ENCODE measurements at regions not wholly inside any gene's neighbourhood (a gene's known extent, or its start where the extent isn't known, plus 50 kb on each side); places are given as distances from the start of the nearest gene placed in this dataset.
A peak's percentile ranks its signal among the peaks of the same experiment; 100 is the strongest.
"Not testable (repeated sequence)": the region's sequence is repeated elsewhere in the genome, so short reads cannot be mapped to it uniquely, and the experiment has no call there.

DNA sequence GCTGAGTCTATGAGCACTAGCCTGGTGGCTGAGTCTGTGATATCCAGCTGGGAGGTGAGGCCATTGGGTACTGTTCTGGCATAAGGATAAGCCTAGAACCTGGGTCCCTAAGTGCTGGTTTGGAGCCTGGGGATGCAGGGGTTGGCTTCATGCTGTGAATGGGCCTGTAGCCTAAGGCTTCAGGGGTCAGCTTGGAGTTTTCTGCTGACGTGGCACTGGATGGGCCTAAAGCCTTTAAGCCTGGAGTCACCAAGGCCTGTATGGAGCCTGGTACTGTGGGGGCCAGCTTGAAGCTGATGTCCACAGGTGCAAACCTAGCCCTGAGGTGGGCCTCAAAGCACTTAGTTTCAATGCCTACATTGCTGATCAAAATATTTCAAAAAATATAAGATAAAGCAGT lies 979.6 kb upstream of the POU3F4 start:
- no peak for DNase-seq (ENCODE audit: low read depth)

DNA sequence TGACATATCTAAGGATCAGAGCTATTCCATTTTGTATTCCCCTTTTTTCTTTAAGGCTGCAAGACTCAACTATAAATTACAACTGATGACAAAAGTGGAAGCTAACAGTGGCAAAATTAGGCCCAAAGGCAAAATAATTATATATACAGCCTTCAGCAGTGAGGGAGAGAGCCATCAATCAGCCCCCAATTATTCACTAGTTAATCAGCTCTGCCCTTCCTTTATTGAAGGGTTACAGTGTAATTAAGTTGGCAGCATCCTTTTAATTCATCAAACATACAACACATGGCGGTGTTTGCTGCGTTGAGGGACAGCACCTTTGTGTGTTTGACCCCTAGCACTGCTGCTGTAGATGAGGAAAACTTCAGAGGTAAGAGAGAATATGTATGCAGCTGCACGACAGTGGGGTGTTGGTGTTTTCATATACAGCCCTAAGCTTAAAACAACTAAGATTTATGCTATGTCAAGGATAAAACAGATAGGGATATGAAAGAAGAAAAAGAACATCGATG lies 973.9 kb upstream of the POU3F4 start:
- no peak for DNase-seq (ENCODE audit: low read depth)

DNA sequence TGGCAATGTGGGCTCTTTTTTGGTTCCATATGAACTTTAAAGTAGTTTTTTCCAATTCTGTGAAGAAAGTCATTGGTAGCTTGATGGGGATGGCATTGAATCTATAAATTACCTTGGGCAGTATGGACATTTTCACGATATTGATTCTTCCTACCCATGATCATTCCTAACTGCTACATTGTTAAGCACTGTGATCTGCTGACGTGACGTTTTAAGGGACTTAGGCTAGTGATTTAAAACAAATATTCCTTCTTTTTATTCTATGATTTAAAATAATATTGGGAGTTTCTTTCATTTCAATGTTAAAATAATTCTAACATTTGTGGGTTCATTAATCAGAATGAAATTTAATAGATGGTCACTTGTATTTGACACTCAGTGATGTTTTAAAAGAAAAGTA lies 970.9 kb upstream of the POU3F4 start:
- DNase-seq (ENCODE audit: low read depth): not testable (repeated sequence)

DNA sequence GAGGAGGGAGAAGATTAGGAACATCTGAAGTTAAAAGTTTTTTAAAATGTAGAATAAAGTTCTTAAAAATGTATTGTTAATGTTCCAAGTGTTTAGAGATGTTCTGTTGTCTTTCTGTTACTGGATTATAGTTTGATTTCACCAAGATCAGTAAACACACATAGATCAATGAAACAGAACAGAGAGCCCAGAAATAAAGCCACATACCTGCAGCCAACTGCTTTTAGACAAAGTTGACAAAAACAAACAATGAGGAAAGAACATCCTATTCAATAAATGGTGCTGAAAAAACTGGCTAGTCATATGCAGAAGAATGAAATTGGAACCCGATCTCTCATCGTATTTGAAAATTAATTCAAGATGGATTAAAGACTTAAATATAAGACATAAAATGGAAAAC lies 966.3 kb upstream of the POU3F4 start:
- no peak for DNase-seq (ENCODE audit: low read depth)

DNA sequence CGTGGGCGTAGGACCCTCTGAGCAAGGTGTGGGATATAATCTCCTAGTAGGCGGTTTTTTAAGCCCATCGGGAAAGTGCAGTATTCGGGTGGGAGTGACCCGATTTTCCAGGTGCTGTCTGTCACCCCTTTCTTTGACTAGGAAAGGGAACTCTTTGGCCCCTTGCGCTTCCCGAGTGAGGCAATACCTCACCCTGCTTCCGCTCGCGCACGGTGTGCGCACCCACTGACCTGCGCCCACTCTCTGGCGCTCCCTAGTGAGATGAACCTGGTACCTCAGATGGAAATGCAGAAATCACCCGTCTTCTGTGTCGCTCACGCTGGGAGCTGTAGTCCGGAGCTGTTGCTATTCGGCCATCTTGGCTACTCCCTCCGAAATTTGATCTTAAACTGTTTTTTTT lies 955.9 kb upstream of the POU3F4 start:
- not testable (repeated sequence) for DNase-seq (ENCODE audit: low read depth)

DNA sequence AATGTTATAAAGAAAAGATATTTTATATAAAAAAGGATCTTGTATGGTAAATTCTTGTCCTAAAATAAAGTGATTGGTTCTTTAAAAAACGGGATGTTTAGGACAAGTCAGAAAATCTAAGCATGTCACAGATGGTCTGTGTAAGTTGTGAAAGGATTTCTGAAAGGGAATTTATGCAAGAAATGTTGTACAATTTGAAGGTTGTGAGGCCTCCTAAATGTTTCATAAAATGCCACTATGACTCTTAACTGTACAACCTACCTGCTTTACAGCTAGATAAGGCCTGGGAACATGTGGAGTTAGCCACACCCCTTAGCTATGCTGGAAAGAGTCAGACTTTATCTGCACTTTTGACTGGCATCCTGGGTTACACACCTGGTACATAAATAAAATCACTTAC lies 951.5 kb upstream of the POU3F4 start:
- DNase-seq (ENCODE audit: low read depth): no peak

DNA sequence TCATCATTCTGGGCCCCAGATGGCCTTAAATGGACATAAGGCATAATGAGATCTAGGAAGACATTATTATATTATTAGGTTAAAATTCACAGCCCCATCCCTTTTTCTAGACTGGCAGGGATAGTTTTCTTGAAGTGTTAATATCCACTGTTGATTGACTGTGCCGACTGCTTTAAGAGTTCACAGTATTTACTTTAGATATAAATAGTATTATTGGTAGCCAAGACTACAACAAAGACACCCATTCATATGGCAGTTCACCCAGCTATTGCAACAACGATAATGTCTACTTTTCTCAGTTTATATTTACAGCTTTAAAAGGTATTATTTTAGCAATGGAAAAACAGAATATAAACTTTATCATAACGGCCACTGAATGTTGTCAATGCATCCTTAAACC lies 922.2 kb upstream of the POU3F4 start:
- no peak for DNase-seq (ENCODE audit: low read depth)

DNA sequence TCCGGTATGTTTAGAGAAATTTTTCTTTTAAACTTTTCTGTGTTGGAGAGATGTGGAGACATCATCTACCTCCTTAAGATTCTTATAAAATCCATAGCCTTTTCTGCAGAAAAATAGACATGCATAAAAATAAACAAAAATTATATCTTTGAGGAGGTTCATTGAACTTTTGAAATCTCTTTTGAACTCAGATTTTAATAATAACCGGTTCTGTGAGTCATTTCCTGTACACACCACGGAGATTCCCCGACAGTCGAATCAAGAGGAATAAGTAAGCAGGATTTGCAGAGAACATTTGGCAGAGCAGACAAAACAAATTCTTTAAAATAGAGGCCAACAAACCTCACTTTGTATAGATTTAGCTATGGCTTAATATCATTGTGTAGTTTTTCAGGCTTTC lies 918.7 kb upstream of the POU3F4 start:
- DNase-seq (ENCODE audit: low read depth): peak; percentile 3

DNA sequence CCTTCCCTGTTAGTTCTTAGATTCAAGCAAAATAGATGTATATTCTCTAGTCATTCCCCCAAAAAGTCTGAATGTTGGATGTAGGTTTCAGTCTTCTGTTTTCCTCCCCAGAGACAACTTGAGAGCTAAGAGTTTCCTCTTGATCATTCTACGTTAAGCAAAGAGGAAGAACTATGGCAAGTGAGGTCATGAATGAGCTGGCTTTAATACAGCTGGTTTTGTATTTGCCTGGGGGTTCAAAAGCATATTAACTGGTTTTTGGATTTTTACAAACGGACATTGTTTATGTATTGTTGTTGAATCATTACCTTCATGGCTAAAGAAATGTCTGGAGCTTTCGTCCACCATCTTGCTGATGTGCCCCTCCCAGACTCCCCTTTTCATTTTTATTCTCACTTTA lies 916.7 kb upstream of the POU3F4 start:
- DNase-seq (ENCODE audit: low read depth): no peak

DNA sequence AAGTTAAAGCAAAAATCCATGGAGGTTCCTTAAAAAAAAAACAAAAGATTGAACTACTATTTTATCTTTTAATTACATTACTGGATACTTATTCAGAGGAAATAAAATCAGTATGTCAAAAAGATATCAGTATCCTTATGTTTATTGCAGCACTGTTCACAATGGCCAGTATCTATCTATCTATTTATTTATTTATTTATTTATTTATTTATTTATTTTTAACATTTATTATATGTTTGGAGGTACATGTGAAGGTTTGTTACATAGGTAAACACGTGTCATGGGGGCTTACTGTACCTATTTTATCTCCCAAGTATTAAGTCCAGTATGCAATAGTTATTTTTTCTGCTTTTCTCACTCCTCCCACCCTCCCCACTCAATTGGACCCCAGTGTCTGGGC lies 881.1 kb upstream of the POU3F4 start:
- DNase-seq (ENCODE audit: low read depth): no peak

DNA sequence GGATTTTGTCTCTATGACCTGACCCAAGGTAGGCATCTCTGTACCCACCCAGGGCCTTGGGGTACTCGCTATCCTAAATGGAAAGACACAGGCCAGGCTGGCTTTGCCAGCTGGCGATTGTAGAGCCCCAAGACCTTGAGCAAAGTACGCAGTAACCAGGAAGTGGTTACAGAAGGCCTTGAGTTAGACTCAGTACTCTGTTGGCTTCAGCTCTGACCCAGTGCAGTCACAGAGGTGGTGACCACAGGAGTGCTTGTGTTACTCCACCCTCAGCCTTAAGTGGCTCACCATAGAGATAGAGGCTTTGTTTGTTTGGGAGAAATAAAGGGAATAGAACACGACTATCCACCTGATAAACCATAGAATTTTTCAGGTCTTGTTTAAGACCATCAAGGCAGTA lies 880.5 kb upstream of the POU3F4 start:
- DNase-seq (ENCODE audit: low read depth): no peak

DNA sequence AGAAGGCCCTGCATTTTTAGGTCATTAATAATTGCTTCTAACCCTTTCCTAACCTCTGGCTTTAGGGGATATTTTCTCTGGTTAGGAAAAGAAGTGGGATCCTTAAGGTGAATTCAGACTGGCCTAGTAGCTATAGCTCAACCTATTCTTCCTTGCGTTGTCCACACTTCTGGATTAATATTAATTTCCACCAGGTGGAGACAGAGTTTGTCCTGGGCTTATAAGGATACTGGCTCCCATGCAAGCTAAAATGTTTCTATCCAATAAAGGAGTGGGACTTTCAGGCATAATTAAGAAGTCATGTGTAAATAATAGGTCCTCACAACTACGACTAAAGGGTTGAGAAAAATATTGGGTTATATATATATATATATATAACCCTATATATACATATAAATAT lies 860.0 kb upstream of the POU3F4 start:
- DNase-seq (ENCODE audit: low read depth): peak; percentile 4

DNA sequence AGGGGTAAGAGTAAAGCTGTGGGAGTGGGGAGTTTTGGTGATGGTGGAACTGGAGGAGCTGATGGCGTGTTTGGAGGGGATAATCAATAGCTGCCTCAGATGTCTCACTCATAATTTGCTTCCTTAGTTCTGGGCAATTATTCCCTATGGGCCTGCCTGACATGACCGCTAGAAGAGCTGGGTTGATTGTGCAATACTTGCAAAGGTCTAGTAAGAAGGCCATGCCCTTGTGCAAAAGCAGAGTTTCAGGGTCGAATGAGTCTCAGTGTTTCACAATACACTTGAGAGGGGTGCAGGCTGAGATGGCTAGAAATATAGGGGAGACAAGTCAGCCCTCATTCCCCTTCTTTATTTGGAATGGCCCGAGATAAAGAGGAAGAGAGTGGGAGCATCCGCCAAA lies 858.4 kb upstream of the POU3F4 start:
- no peak for DNase-seq (ENCODE audit: low read depth)

DNA sequence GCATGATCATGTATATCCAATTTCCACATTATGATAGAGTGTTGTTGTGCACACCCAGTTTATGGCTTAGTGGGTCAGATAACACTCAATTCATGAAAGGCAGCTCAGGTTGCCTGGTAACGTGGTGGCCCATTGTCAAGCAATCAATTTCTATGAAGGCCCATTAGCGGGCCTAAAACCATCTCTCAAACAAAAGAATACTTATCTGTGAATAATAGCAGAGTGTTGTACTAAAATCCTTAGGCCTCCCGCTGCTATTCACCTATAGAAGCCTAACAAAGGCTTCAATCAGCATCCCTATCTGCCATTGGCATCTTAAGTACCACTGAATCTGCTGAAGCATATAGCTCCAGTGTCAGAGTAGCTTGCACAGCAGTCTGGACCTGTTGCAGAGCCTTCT lies 849.6 kb upstream of the POU3F4 start:
- no peak for DNase-seq (ENCODE audit: low read depth)

DNA sequence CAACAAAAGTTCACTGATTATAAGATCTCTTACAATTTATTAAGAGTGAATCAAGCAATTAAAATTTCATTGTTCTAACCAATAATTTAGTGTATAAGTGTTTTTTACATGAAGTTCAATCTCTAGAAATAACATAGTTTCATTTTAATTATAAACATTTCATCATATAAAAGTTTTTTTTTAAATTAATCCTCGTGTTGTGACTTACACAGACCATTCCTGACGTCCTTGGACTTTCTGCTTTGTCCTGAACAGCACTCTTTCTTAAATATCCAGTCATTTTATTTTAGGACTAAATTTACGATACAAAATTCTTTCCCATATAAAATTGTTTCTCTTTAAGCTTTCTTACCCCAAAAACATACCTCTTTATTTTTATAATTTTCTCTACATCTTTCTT lies 841.7 kb upstream of the POU3F4 start:
- no peak for DNase-seq (ENCODE audit: low read depth)

DNA sequence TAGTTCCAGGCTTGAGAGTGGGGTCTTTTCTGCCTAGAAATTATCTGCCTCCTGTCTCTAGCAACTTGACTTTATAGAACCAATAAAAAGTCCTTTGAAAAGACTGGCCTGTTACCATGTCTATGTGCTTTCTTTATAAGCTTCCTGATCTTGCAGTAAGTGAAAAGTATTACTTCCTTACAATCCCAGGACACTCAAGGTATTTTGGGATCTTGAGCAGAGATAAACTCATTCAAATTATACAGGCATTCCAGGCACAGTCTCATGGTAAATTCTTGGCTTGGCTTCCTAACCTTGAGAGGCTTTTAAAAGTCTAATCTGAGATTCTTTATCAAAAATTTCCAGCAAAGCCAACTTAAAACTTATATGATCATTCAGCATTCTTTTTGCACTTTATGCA lies 833.0 kb upstream of the POU3F4 start:
- no peak for DNase-seq (ENCODE audit: low read depth)

DNA sequence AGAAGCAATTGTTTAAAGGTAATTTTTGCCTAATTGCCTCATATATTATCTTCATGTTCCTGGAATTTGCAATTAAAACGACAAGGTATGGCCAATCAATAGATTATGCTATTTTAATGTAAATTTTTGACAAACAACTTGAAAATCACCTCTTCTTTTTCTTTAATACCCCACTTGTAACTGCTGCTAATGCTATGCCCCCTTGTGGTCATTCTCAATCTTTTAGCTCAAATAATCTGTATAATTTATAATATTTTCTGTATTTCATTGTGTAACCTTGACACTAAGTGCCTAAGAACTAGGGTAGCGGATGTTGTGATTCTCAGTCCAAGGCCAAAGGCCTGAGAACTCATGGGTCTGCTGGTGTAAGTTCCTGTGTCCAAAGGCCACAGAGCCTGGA lies 831.7 kb upstream of the POU3F4 start:
- DNase-seq (ENCODE audit: low read depth): no peak

DNA sequence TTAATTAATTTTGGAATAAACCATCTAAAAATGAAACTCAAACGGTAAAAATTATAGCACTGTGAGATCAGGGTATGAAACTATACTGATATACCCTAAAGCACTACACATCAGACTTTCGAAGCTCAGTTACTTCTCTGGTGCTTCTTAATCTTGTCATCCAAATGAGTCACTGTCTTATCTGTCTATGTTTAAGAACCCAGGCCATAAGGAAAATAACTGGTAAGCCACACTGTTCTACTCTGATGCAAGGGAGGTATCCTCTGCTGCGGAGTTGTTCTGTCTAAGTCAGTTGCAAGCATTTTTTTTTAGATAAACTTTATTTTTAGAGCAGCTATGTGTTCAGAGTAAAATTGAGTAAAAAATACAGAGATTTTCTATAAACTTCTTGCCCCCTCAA lies 830.8 kb upstream of the POU3F4 start:
- no peak for DNase-seq (ENCODE audit: low read depth)

DNA sequence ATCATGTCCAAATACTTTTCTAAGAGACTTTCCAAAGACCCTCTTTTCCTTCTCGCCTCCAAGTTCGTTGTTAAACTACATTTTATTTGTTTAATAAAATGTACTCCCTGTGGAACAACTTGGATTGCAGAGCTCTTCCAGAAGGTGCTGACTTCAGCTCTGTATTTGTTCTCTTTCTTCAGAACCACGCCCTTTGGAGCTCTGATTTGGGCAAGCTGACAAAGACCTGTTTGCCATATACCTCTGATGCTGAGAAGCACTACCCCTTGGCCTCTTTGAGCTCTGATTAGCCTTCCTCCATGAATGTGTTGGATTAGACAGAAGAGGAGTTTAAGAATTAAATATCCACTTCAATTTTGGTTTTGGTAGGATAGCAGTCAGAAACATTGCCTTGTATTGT lies 815.1 kb upstream of the POU3F4 start:
- no peak for DNase-seq (ENCODE audit: low read depth)

DNA sequence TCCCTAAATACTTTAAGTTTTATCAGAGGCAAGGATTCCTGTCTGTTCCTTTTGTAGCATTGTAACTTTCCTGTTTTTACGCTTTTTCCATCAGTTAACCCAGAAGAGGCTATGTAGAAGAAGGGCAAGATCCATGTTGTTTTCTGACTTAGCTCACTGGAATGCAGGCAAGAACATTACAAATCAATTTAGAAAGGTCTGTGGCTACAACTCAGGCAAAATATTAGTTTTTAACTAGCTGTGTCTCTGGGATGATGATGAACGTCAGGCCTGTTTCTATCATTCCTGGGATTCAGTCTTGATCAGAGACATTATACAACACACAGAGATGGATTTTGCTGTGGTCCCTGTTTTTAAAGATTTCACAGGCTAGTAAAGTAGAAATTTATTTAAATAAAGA lies 813.0 kb upstream of the POU3F4 start:
- DNase-seq (ENCODE audit: low read depth): no peak

DNA sequence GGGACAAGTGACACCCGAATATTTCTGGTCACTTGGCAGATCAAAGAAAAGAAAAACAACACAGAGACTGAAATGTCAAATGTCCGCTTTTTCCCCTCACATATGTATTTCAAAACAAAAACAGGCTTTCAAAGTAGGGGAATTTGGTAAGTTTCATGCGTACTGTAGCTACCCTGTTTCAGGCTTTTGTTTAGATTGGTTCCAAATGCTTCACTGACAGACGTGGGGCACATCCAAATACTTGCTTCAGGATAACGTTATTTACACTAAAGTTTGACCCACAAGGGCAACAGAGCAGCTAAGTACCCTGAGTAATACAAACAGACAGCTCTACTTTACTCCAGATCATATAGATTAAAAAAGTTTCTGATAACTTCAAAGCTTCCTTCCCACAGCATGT lies 804.5 kb upstream of the POU3F4 start:
- no peak for DNase-seq (ENCODE audit: low read depth)

DNA sequence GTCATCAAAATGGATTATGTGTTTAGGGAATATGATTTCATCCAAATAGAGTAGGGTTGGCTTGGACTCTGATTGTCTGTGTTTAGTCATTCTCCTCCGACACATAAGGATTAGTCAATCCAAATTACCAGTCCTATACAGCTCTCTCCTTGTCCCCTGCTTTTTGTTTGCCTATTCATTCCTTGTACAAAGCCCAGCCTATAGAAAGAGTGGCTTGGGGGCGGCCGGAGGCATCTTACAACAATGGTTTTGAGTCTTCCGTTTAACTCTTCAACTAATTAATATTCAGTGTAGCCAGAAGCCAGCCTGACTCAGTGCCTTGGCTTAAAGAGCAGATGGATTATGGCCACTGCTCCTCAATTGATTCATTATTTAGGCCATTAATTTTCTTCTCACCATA lies 796.6 kb upstream of the POU3F4 start:
- no peak for DNase-seq (ENCODE audit: low read depth)

DNA sequence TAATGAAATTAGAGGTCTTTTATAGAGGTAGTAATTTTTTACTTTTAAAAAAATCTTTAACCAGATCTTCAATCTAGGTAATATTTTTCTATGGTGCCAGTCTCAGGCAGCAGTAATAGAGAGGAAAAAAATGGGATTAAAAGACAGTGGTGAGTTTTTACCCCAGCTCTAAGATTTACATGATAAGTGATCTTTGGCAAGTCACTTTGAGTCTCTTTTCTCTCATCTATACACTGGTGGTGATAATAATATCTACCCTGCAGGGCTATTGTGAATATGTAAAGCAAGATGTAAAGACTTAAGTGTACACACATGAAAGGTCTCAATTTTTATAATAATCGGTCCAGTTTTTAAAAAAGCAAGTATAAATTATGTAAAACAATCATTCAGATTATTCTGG lies 786.2 kb upstream of the POU3F4 start:
- DNase-seq (ENCODE audit: low read depth): no peak

DNA sequence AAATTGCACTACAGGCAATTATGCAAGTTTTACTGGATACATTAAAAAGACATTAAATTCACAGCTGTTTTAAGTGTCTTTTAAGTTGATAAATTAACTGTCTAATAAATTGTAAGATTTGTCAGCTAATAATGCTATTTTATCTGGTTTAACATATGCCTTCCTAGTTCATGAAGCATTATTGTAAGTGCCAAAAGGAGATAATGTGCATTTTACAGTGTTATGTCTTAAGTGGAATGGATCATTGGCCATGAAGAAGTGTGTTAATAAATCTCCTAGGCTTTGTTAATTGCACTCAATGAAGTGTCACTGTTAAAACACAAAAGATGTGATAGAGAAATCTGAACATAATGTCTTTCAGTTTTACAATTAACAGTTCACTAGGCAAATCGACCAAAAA lies 784.3 kb upstream of the POU3F4 start:
- DNase-seq (ENCODE audit: low read depth): no peak

DNA sequence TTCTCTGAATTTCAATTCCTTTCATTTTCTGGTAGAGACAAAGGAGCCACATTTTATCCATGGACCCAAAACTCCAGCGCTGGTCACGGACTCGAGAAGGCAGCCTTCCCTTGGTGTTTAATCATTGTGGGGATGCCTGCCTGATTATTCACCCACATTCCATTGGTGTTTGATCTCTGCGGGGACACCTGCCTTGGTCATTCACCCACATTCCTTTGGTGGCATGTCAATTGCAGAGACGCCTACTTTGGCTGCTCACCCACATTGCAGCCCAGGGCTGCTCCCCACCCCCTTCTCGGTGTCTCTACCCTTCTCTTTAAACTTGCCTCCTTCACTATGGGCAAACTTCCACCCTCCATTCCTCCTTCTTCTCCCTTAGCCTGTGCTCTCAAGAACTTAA lies 780.7 kb upstream of the POU3F4 start:
- DNase-seq (ENCODE audit: low read depth): not testable (repeated sequence)
